ENCODE measurements at regions not wholly inside any gene's neighbourhood (a gene's known extent, or its start where the extent isn't known, plus 50 kb on each side); places are given as distances from the start of the nearest gene placed in this dataset.

DNA sequence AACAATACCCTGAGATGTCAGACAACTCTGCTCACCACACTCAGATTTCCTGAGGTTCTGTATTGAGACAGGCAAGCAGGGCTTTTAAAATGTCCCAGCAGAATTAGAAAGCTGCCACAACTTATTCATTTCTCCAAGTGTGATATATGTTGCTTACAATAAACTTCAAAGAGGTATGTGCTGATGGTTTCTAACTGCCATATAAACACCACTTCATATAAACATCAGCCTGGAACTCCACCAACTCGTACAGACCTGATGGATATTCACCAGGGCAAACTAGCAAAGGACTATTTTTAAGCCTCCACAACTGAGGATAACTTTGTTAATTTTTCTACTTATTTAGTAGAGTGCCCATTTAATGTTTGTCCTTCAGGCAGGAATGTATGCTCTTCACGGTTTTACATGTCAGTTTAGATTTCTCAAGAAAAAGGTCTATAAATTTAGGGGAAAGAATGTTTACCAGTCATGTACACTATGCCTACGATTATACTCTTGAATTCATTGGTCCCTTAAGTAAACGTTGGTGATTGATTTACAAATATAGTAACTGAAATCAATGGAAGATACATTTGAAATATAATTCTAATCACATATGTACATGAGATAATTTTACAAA is 109.6 kb upstream of the ABI3BP start:
- TF ChIP-seq, protein P1, sequence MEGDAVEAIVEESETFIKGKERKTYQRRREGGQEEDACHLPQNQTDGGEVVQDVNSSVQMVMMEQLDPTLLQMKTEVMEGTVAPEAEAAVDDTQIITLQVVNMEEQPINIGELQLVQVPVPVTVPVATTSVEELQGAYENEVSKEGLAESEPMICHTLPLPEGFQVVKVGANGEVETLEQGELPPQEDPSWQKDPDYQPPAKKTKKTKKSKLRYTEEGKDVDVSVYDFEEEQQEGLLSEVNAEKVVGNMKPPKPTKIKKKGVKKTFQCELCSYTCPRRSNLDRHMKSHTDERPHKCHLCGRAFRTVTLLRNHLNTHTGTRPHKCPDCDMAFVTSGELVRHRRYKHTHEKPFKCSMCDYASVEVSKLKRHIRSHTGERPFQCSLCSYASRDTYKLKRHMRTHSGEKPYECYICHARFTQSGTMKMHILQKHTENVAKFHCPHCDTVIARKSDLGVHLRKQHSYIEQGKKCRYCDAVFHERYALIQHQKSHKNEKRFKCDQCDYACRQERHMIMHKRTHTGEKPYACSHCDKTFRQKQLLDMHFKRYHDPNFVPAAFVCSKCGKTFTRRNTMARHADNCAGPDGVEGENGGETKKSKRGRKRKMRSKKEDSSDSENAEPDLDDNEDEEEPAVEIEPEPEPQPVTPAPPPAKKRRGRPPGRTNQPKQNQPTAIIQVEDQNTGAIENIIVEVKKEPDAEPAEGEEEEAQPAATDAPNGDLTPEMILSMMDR (IDR thresholded peaks at IDR 0.05; ENCODE audit: low read depth, low read length) = no peak
- no peak for TF ChIP-seq EZH2phosphoT487 (IDR thresholded peaks at IDR 0.05; ENCODE audit: low read depth)

All from OCI-LY3 (cell line).